ENCODE measurements at regions not wholly inside any gene's neighbourhood (a gene's known extent, or its start where the extent isn't known, plus 50 kb on each side); places are given as distances from the start of the nearest gene placed in this dataset.

DNA sequence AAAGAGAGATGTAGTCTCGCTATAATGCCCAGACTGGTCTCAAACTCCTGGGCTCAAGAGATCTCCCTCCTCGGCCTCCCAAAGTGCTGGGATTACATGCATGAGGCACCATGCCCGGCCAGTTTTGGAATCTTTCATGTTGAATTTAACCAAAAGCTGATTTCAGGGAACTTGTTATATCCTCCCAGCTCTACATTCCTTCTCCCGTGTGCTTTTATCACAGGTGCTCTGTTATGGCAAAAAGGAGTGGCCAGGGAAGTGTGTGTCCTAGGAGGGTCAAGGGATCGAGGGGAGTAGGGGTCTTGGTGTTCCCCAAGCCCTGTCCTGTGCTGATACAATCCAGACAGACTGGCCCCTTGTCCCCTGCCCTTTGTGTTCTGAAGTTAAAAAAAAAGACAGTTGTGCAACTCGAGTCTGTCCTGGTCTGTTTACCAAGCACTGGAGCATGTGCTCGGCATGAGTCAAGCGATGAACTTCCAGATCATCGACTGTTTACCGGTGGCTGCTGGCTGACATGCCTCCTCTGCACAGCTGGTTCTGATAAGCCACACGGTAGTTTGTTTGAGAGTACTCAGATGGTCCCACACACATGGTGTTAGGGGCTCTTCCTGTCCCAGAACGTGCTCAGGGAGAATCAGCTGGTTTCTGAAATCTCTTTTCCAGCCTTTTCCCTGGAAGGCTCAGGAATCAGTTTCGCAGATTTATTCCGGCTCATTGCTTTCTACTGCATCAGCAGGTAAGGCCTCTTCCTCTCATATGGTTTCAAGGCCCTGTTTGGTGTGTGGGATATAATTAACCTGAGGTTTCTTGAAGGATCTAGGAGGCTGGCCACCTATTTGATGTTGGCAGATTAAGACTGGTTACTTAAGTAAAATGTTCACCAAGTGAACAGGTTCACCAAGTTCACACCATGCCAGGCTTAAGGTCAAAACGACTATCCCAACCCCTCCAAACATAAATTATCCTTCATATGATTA is 52.6 kb upstream of the NAA20 start (continued):
- TF ChIP-seq ZNF773 (CRISPR knock-in tag; IDR thresholded peaks at IDR 0.05; ENCODE audit: borderline replicate concordance) (peak; percentile 98), SMARCE1 (IDR thresholded peaks at IDR 0.05; ENCODE audit: borderline replicate concordance) (no peak), ZNF350 (CRISPR knock-in tag; IDR thresholded peaks at IDR 0.05; ENCODE audit: borderline replicate concordance, low read depth) (peak; percentile 100), TARDBP (CRISPR knock-in tag; IDR thresholded peaks at IDR 0.05) (peak; percentile 100), ZNF878 (CRISPR knock-in tag; IDR thresholded peaks at IDR 0.05) (peak; percentile 100), ZEB1 (IDR thresholded peaks at IDR 0.05; ENCODE audit: insufficient replicate concordance, low read depth) (peak; percentile 88), RBAK (CRISPR knock-in tag; IDR thresholded peaks at IDR 0.05) (peak; percentile 93), CREM (IDR thresholded peaks at IDR 0.05) (peak; percentile 92), CREM (CRISPR knock-in tag; IDR thresholded peaks at IDR 0.05) (no peak), ZNF605 (CRISPR knock-in tag; IDR thresholded peaks at IDR 0.05) (peak; percentile 100), ZFP36L1 (CRISPR knock-in tag; IDR thresholded peaks at IDR 0.05) (peak; percentile 100), ZNF737 (CRISPR knock-in tag; IDR thresholded peaks at IDR 0.05; ENCODE audit: borderline replicate concordance) (peak; percentile 100), TOPORS (CRISPR knock-in tag; IDR thresholded peaks at IDR 0.05) (peak; percentile 99)
- TF ChIP-seq, protein P1, sequence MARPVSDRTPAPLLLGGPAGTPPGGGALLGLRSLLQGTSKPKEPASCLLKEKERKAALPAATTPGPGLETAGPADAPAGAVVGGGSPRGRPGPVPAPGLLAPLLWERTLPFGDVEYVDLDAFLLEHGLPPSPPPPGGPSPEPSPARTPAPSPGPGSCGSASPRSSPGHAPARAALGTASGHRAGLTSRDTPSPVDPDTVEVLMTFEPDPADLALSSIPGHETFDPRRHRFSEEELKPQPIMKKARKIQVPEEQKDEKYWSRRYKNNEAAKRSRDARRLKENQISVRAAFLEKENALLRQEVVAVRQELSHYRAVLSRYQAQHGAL (CRISPR knock-in tag; IDR thresholded peaks at IDR 0.05; ENCODE audit: not compliant biosample characterization): peak; percentile 99
- TF ChIP-seq, protein P2, sequence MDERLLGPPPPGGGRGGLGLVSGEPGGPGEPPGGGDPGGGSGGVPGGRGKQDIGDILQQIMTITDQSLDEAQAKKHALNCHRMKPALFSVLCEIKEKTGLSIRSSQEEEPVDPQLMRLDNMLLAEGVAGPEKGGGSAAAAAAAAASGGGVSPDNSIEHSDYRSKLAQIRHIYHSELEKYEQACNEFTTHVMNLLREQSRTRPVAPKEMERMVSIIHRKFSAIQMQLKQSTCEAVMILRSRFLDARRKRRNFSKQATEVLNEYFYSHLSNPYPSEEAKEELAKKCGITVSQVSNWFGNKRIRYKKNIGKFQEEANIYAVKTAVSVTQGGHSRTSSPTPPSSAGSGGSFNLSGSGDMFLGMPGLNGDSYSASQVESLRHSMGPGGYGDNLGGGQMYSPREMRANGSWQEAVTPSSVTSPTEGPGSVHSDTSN (CRISPR knock-in tag; IDR thresholded peaks at IDR 0.05): peak; percentile 62
- TF ChIP-seq, protein P3, sequence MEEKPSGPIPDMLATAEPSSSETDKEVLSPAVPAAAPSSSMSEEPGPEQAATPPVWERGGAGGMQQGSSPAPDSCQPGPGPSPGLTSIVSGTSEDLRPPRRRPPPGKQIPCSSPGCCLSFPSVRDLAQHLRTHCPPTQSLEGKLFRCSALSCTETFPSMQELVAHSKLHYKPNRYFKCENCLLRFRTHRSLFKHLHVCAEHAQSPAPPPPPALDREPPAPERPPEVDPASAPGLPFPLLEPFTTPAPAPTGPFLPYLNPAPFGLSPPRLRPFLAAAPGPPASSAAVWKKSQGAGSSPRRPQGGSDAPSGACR (CRISPR knock-in tag; IDR thresholded peaks at IDR 0.05): peak; percentile 100
- TF ChIP-seq, protein P4, sequence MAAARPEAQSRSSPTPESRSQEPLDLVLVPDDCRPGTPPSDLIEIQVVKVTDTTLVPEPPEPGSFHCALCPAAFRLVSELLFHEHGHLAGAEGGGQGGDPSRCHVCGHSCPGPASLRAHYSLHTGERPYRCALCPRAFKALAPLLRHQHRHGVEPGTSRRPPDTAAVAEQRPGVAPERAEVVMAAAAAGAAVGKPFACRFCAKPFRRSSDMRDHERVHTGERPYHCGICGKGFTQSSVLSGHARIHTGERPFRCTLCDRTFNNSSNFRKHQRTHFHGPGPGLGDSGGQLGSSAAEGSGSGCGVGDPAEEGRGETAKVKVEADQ (CRISPR knock-in tag; IDR thresholded peaks at IDR 0.05; ENCODE audit: borderline replicate concordance): peak; percentile 98
- TF ChIP-seq, protein P5, sequence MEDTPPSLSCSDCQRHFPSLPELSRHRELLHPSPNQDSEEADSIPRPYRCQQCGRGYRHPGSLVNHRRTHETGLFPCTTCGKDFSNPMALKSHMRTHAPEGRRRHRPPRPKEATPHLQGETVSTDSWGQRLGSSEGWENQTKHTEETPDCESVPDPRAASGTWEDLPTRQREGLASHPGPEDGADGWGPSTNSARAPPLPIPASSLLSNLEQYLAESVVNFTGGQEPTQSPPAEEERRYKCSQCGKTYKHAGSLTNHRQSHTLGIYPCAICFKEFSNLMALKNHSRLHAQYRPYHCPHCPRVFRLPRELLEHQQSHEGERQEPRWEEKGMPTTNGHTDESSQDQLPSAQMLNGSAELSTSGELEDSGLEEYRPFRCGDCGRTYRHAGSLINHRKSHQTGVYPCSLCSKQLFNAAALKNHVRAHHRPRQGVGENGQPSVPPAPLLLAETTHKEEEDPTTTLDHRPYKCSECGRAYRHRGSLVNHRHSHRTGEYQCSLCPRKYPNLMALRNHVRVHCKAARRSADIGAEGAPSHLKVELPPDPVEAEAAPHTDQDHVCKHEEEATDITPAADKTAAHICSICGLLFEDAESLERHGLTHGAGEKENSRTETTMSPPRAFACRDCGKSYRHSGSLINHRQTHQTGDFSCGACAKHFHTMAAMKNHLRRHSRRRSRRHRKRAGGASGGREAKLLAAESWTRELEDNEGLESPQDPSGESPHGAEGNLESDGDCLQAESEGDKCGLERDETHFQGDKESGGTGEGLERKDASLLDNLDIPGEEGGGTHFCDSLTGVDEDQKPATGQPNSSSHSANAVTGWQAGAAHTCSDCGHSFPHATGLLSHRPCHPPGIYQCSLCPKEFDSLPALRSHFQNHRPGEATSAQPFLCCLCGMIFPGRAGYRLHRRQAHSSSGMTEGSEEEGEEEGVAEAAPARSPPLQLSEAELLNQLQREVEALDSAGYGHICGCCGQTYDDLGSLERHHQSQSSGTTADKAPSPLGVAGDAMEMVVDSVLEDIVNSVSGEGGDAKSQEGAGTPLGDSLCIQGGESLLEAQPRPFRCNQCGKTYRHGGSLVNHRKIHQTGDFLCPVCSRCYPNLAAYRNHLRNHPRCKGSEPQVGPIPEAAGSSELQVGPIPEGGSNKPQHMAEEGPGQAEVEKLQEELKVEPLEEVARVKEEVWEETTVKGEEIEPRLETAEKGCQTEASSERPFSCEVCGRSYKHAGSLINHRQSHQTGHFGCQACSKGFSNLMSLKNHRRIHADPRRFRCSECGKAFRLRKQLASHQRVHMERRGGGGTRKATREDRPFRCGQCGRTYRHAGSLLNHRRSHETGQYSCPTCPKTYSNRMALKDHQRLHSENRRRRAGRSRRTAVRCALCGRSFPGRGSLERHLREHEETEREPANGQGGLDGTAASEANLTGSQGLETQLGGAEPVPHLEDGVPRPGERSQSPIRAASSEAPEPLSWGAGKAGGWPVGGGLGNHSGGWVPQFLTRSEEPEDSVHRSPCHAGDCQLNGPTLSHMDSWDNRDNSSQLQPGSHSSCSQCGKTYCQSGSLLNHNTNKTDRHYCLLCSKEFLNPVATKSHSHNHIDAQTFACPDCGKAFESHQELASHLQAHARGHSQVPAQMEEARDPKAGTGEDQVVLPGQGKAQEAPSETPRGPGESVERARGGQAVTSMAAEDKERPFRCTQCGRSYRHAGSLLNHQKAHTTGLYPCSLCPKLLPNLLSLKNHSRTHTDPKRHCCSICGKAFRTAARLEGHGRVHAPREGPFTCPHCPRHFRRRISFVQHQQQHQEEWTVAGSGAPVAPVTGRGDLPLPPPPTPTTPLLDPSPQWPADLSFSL (CRISPR knock-in tag; IDR thresholded peaks at IDR 0.05): no peak

Data from HepG2 (cell line).